ENCODE measurements at regions not wholly inside any gene's neighbourhood (a gene's known extent, or its start where the extent isn't known, plus 50 kb on each side); places are given as distances from the start of the nearest gene placed in this dataset.

- no peak overlapping the region for H3K4me3 ChIP-seq (ENCODE audit: low read depth, low read length)
- DNase-seq (ENCODE audit: low read depth), result no peak
- no peak for TF ChIP-seq CTCF (IDR thresholded peaks at IDR 0.05; ENCODE audit: insufficient read depth, low read length)
Observed at GRCh38 chr11:28675183-28675582, 567.0 kb downstream of the METTL15 start.

- TF ChIP-seq CTCF (IDR thresholded peaks at IDR 0.05; ENCODE audit: insufficient read depth, low read length), result peak; percentile 37
- no peak overlapping the region for H3K4me3 ChIP-seq (ENCODE audit: low read depth, low read length)
Observed at GRCh38 chr11:28674433-28675103, 566.4 kb downstream of the METTL15 start.

GRCh38 chr11:28673691-28674432 lies 565.7 kb downstream of the METTL15 start:
- no peak for DNase-seq (ENCODE audit: low read depth)
- H3K4me3 ChIP-seq (ENCODE audit: low read depth, low read length), result no peak overlapping the region
- TF ChIP-seq CTCF (IDR thresholded peaks at IDR 0.05; ENCODE audit: insufficient read depth, low read length), result no peak

More at GRCh38 chr11:28674433-28675103, 566.4 kb downstream of the METTL15 start:
- peak; percentile 64 for DNase-seq (ENCODE audit: low read depth)

- no peak for DNase-seq (ENCODE audit: low read depth)
- H3K4me3 ChIP-seq (ENCODE audit: low read depth, low read length), result no peak overlapping the region
- no peak for TF ChIP-seq CTCF (IDR thresholded peaks at IDR 0.05; ENCODE audit: insufficient read depth, low read length)
Observed at GRCh38 chr11:28671274-28671673, 563.1 kb downstream of the METTL15 start.

- no peak for TF ChIP-seq CTCF (IDR thresholded peaks at IDR 0.05; ENCODE audit: insufficient read depth, low read length)
- no peak overlapping the region for H3K4me3 ChIP-seq (ENCODE audit: low read depth, low read length)
- DNase-seq (ENCODE audit: low read depth), result peak; percentile 15
Observed at GRCh38 chr11:28666632-28667031, 558.4 kb downstream of the METTL15 start.

GRCh38 chr11:28659716-28660348 lies 551.6 kb downstream of the METTL15 start:
- no peak for DNase-seq (ENCODE audit: low read depth)
- no peak for TF ChIP-seq CTCF (IDR thresholded peaks at IDR 0.05; ENCODE audit: insufficient read depth, low read length)
- H3K4me3 ChIP-seq (ENCODE audit: low read depth, low read length), result no peak overlapping the region
